Breast epithelium (tissue), 3 donors: ENCODE measurements at regions not wholly inside any gene's neighbourhood (a gene's known extent, or its start where the extent isn't known, plus 50 kb on each side); places are given as distances from the start of the nearest gene placed in this dataset.

Experiments used
- POLR2A ChIP-seq: fragments of 450-650 bp; IDR thresholded peaks from one replicate; pipeline ENCODE4 v1.6.1; 2016; ENCODE audit warnings: antibody characterized with exemption, mild to moderate bottlenecking, moderate library complexity
- TF ChIP-seq, protein P1 (sequence below), 3 donors: fragments of 450-650 bp; IDR thresholded peaks; one replicate each; pipeline ENCODE4 v1.5.1; 2016 to 2017; ENCODE audit warnings: antibody characterized with exemption in 3 of 3, mild to moderate bottlenecking in 3 of 3, moderate library complexity in 3 of 3

GRCh38 chr11:91104237-91104636 is 881.4 kb upstream of the CHORDC1 start:
- TF ChIP-seq, protein P1, sequence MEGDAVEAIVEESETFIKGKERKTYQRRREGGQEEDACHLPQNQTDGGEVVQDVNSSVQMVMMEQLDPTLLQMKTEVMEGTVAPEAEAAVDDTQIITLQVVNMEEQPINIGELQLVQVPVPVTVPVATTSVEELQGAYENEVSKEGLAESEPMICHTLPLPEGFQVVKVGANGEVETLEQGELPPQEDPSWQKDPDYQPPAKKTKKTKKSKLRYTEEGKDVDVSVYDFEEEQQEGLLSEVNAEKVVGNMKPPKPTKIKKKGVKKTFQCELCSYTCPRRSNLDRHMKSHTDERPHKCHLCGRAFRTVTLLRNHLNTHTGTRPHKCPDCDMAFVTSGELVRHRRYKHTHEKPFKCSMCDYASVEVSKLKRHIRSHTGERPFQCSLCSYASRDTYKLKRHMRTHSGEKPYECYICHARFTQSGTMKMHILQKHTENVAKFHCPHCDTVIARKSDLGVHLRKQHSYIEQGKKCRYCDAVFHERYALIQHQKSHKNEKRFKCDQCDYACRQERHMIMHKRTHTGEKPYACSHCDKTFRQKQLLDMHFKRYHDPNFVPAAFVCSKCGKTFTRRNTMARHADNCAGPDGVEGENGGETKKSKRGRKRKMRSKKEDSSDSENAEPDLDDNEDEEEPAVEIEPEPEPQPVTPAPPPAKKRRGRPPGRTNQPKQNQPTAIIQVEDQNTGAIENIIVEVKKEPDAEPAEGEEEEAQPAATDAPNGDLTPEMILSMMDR (IDR thresholded peaks at IDR 0.05): no peak
- TF ChIP-seq POLR2A: no peak
